Lung (tissue), 11 donors: ENCODE measurements at regions not wholly inside any gene's neighbourhood (a gene's known extent, or its start where the extent isn't known, plus 50 kb on each side); places are given as distances from the start of the nearest gene placed in this dataset.
A peak's percentile ranks its signal among the peaks of the same experiment; 100 is the strongest.

Experiments
- ATAC-seq: fragments of 200-7000 bp; cut with Tn5 transposase; one replicate; pipeline ENCODE4 v1.9.1; 2020; ENCODE audit warnings: moderate number of reproducible peaks; ENCODE audit not compliant: insufficient read depth, low FRiP score
- DNase-seq, 3 donors: peaks; one replicate each; pipeline ENCODE4 v3.0.0-alpha.2; 2013 to 2017
- H3K27ac ChIP-seq, 2 donors: one replicate each; pipeline ENCODE4 v1.5.1; 2013; ENCODE audit warnings: mild to moderate bottlenecking in 2 of 2, moderate library complexity in 2 of 2, control low read depth in 1 of 2, inconsistent platforms in 1 of 2, low read depth in 1 of 2, low read length in 1 of 2
- H3K27me3 ChIP-seq, 3 donors: one replicate each; pipeline ENCODE4 v1.5.1; 2013; ENCODE audit warnings: low read length in 2 of 3; ENCODE audit not compliant: control insufficient read depth in 3 of 3, insufficient read depth in 3 of 3
- H3K36me3 ChIP-seq, 4 donors: one replicate each; pipeline ENCODE4 v1.5.1; 2013; ENCODE audit warnings: low read length in 4 of 4, mild to moderate bottlenecking in 1 of 4, moderate library complexity in 1 of 4; ENCODE audit not compliant: control insufficient read depth in 4 of 4, insufficient read depth in 4 of 4
- H3K4me1 ChIP-seq, 5 donors: one replicate each; pipeline ENCODE4 v1.5.1; 2013; ENCODE audit warnings: low read length in 5 of 5, mild to moderate bottlenecking in 2 of 5, moderate library complexity in 1 of 5; ENCODE audit not compliant: control insufficient read depth in 5 of 5, insufficient read depth in 5 of 5
- H3K4me3 ChIP-seq: one replicate; pipeline ENCODE4 v1.5.1; 2013; ENCODE audit warnings: mild to moderate bottlenecking, control low read depth, moderate library complexity
- H3K9ac ChIP-seq, 2 donors: one replicate each; pipeline ENCODE4 v1.5.1; 2013; ENCODE audit warnings: low read length in 2 of 2, control low read depth in 1 of 2; ENCODE audit not compliant: insufficient read depth in 1 of 2
- H3K9me3 ChIP-seq, 4 donors: one replicate each; pipeline ENCODE4 v1.5.1; 2013; ENCODE audit warnings: low read length in 3 of 4, mild to moderate bottlenecking in 1 of 4, moderate library complexity in 1 of 4; ENCODE audit not compliant: control insufficient read depth in 4 of 4, insufficient read depth in 3 of 4
- CTCF ChIP-seq: IDR thresholded peaks from 2 replicates; pipeline ENCODE4 v1.5.1; 2012; ENCODE audit warnings: mild to moderate bottlenecking; ENCODE audit errors: control extremely low read depth, extremely low read depth
- WGBS, 2 donors: extraction: QIAGEN DNeasy Blood & Tissue Kit; methylation state at CpG; one replicate each; pipeline ENCODE4 v1.1.7; 2013; 5-methylcytosine and 5-hydroxymethylcytosine counted together
- donor health status: control.
- donor health status: control.
- donor health status: Bipolar disorder and iron deficiency.
- donor health status: healthy.
- donor health status: DM: yes; HTN: yes; CAD: no.

GRCh38 chr6:65943051-65943450, 236.0 kb upstream of the EYS start:
- Histone ChIP-seq H3K4me1 (peaks cover 0 to 11% (median 4%) of the 10 kb centered on the region in 5 donors), H3K9me3 (no peaks in the 10 kb centered on the region), H3K4me3 (no peak overlapping the region), H3K9ac (no peak overlapping the region), H3K27ac (no peak overlapping the region), H3K27me3 (no peaks in the 10 kb centered on the region), H3K36me3 (no peaks in the 10 kb centered on the region)
- ATAC-seq (no peak), DNase-seq (peak; percentile 12 to 79 (median 67))
- no peak for TF ChIP-seq CTCF
- 73 to 78% methylated on average over 3 of the region's 3 CpGs for WGBS, 2 donors

GRCh38 chr6:65938000-65938399, 231.0 kb upstream of the EYS start:
- Histone ChIP-seq H3K4me1 (peaks cover 0 to 2% (median 0%) of the 10 kb centered on the region in 5 donors), H3K36me3 (no peaks in the 10 kb centered on the region), H3K9me3 (no peaks in the 10 kb centered on the region), H3K9ac (no peak overlapping the region), H3K4me3 (no peak overlapping the region), H3K27ac (no peak overlapping the region), H3K27me3 (no peaks in the 10 kb centered on the region)
- ATAC-seq (peak; percentile 47), DNase-seq (peak; percentile 12 to 44 (median 29))
- 82 to 95% methylated on average over 2 of the region's 2 CpGs for WGBS, 2 donors
- TF ChIP-seq CTCF: no peak

GRCh38 chr6:65935412-65935811, 228.4 kb upstream of the EYS start:
- Histone ChIP-seq H3K36me3 (no peaks in the 10 kb centered on the region), H3K4me1 (no peaks in the 10 kb centered on the region), H3K27me3 (no peaks in the 10 kb centered on the region), H3K27ac (no peak overlapping the region), H3K4me3 (no peak overlapping the region), H3K9me3 (peaks cover 0 to 8% (median 1%) of the 10 kb centered on the region in 4 donors), H3K9ac (no peak overlapping the region)
- 85 to 91% methylated on average over 1 of the region's 1 CpG for WGBS, 2 donors
- DNase-seq (no peak), ATAC-seq (no peak)
- TF ChIP-seq CTCF: no peak

GRCh38 chr6:65933390-65933789, 226.4 kb upstream of the EYS start:
- DNase-seq (no peak), ATAC-seq (no peak)
- Histone ChIP-seq H3K9me3 (peaks cover 0 to 13% (median 1%) of the 10 kb centered on the region in 4 donors), H3K27ac (no peak overlapping the region), H3K4me1 (no peaks in the 10 kb centered on the region), H3K4me3 (no peak overlapping the region), H3K27me3 (no peaks in the 10 kb centered on the region), H3K9ac (no peak overlapping the region), H3K36me3 (no peaks in the 10 kb centered on the region)
- WGBS, 2 donors: 48 to 75% methylated on average over 1 of the region's 1 CpG
- no peak for TF ChIP-seq CTCF
